Activated naive CD8-positive, alpha-beta T cell (primary cell): ENCODE measurements at regions not wholly inside any gene's neighbourhood (a gene's known extent, or its start where the extent isn't known, plus 50 kb on each side); places are given as distances from the start of the nearest gene placed in this dataset.

Experiments
- H3K27ac Mint-ChIP-seq: one replicate; pipeline ENCODE4 v1.8.0; 2021; ENCODE audit warnings: mixed read lengths
- H3K27me3 Mint-ChIP-seq: one replicate; pipeline ENCODE4 v1.8.0; 2021; ENCODE audit warnings: mixed read lengths
- H3K36me3 Mint-ChIP-seq: one replicate; pipeline ENCODE4 v1.8.0; 2021; ENCODE audit warnings: mixed read lengths
- H3K4me1 Mint-ChIP-seq: one replicate; pipeline ENCODE4 v1.8.0; 2021; ENCODE audit warnings: low read depth, mixed read lengths
- H3K4me3 Mint-ChIP-seq: one replicate; pipeline ENCODE4 v1.8.0; 2021; ENCODE audit warnings: mild to moderate bottlenecking, mixed read lengths
- H3K9me3 Mint-ChIP-seq: one replicate; pipeline ENCODE4 v1.8.0; 2021; ENCODE audit warnings: low read depth, mixed read lengths

GRCh38 chr1:57879700-57880099, 455.8 kb upstream of the DAB1 start:
- Mint-ChIP-seq H3K27me3 (no peaks in the 10 kb centered on the region), H3K4me3 (no peak overlapping the region), H3K9me3 (no peaks in the 10 kb centered on the region), H3K27ac (no peak overlapping the region), H3K36me3 (no peaks in the 10 kb centered on the region), H3K4me1 (no peaks in the 10 kb centered on the region)

GRCh38 chr1:57874418-57874877, 450.6 kb upstream of the DAB1 start:
- Mint-ChIP-seq H3K4me3 (no peak overlapping the region), H3K27me3 (no peaks in the 10 kb centered on the region), H3K9me3 (peaks cover 6% of the 10 kb centered on the region), H3K27ac (no peak overlapping the region), H3K4me1 (no peaks in the 10 kb centered on the region), H3K36me3 (no peaks in the 10 kb centered on the region)

GRCh38 chr1:57872913-57873312, 449.1 kb upstream of the DAB1 start:
- Mint-ChIP-seq H3K27me3 (no peaks in the 10 kb centered on the region), H3K4me3 (no peak overlapping the region), H3K27ac (no peak overlapping the region), H3K9me3 (peaks cover 6% of the 10 kb centered on the region), H3K36me3 (no peaks in the 10 kb centered on the region), H3K4me1 (no peaks in the 10 kb centered on the region)

- Mint-ChIP-seq H3K27ac (no peak overlapping the region), H3K4me1 (no peaks in the 10 kb centered on the region), H3K4me3 (no peak overlapping the region), H3K27me3 (no peaks in the 10 kb centered on the region), H3K9me3 (peaks cover 6% of the 10 kb centered on the region), H3K36me3 (no peaks in the 10 kb centered on the region)
Observed at GRCh38 chr1:57868908-57869307, 445.0 kb upstream of the DAB1 start.

GRCh38 chr1:57868239-57868638, 444.4 kb upstream of the DAB1 start:
- Mint-ChIP-seq H3K36me3 (no peaks in the 10 kb centered on the region), H3K27ac (no peak overlapping the region), H3K27me3 (no peaks in the 10 kb centered on the region), H3K4me3 (no peak overlapping the region), H3K9me3 (peaks cover 6% of the 10 kb centered on the region), H3K4me1 (no peaks in the 10 kb centered on the region)

GRCh38 chr1:57866998-57867397, 443.1 kb upstream of the DAB1 start:
- no peaks in the 10 kb centered on the region for H3K4me1 Mint-ChIP-seq
- no peaks in the 10 kb centered on the region for H3K27me3 Mint-ChIP-seq
- no peaks in the 10 kb centered on the region for H3K36me3 Mint-ChIP-seq
- H3K9me3 Mint-ChIP-seq = no peaks in the 10 kb centered on the region
- H3K27ac Mint-ChIP-seq = no peak overlapping the region
- H3K4me3 Mint-ChIP-seq = no peak overlapping the region

GRCh38 chr1:57860931-57861565, 437.2 kb upstream of the DAB1 start:
- Mint-ChIP-seq H3K9me3 (no peaks in the 10 kb centered on the region), H3K4me3 (no peak overlapping the region), H3K27me3 (no peaks in the 10 kb centered on the region), H3K27ac (no peak overlapping the region), H3K36me3 (no peaks in the 10 kb centered on the region), H3K4me1 (no peaks in the 10 kb centered on the region)

- H3K27ac Mint-ChIP-seq = no peak overlapping the region
- H3K9me3 Mint-ChIP-seq = no peaks in the 10 kb centered on the region
- no peaks in the 10 kb centered on the region for H3K27me3 Mint-ChIP-seq
Observed at GRCh38 chr1:57860325-57860724, 436.5 kb upstream of the DAB1 start.

GRCh38 chr1:57858740-57859139, 434.9 kb upstream of the DAB1 start:
- H3K4me1 Mint-ChIP-seq = no peaks in the 10 kb centered on the region

More at GRCh38 chr1:57860325-57860724, 436.5 kb upstream of the DAB1 start:
- Mint-ChIP-seq H3K4me3 (no peak overlapping the region), H3K4me1 (no peaks in the 10 kb centered on the region), H3K36me3 (no peaks in the 10 kb centered on the region)

GRCh38 chr1:57857809-57858208, 433.9 kb upstream of the DAB1 start:
- no peaks in the 10 kb centered on the region for H3K36me3 Mint-ChIP-seq
- no peak overlapping the region for H3K27ac Mint-ChIP-seq
- no peaks in the 10 kb centered on the region for H3K4me1 Mint-ChIP-seq
- H3K9me3 Mint-ChIP-seq = no peaks in the 10 kb centered on the region
- H3K27me3 Mint-ChIP-seq = no peaks in the 10 kb centered on the region
- no peak overlapping the region for H3K4me3 Mint-ChIP-seq

More at GRCh38 chr1:57858740-57859139, 434.9 kb upstream of the DAB1 start:
- Mint-ChIP-seq H3K9me3 (no peaks in the 10 kb centered on the region), H3K36me3 (no peaks in the 10 kb centered on the region), H3K27ac (no peak overlapping the region), H3K27me3 (no peaks in the 10 kb centered on the region), H3K4me3 (no peak overlapping the region)

- no peaks in the 10 kb centered on the region for H3K4me1 Mint-ChIP-seq
- H3K36me3 Mint-ChIP-seq = no peaks in the 10 kb centered on the region
- H3K4me3 Mint-ChIP-seq = no peak overlapping the region
- H3K9me3 Mint-ChIP-seq = no peaks in the 10 kb centered on the region
- no peak overlapping the region for H3K27ac Mint-ChIP-seq
- peaks cover 1% of the 10 kb centered on the region for H3K27me3 Mint-ChIP-seq
Observed at GRCh38 chr1:57854436-57854835, 430.6 kb upstream of the DAB1 start.

GRCh38 chr1:57850176-57850940, 426.5 kb upstream of the DAB1 start:
- Mint-ChIP-seq H3K4me3 (no peak overlapping the region), H3K4me1 (no peaks in the 10 kb centered on the region), H3K36me3 (no peaks in the 10 kb centered on the region), H3K27ac (no peak overlapping the region), H3K27me3 (peaks cover 4% of the 10 kb centered on the region), H3K9me3 (no peaks in the 10 kb centered on the region)

- no peak overlapping the region for H3K27ac Mint-ChIP-seq
- H3K27me3 Mint-ChIP-seq = peaks cover 6% of the 10 kb centered on the region
- no peaks in the 10 kb centered on the region for H3K36me3 Mint-ChIP-seq
- H3K4me1 Mint-ChIP-seq = no peaks in the 10 kb centered on the region
- H3K9me3 Mint-ChIP-seq = no peaks in the 10 kb centered on the region
- H3K4me3 Mint-ChIP-seq = no peak overlapping the region
Observed at GRCh38 chr1:57848406-57848805, 424.5 kb upstream of the DAB1 start.

GRCh38 chr1:57845041-57845440, 421.2 kb upstream of the DAB1 start:
- H3K9me3 Mint-ChIP-seq = peaks cover 14% of the 10 kb centered on the region

GRCh38 chr1:57844382-57844980, 420.6 kb upstream of the DAB1 start:
- no peaks in the 10 kb centered on the region for H3K4me1 Mint-ChIP-seq
- no peak overlapping the region for H3K4me3 Mint-ChIP-seq
- H3K27me3 Mint-ChIP-seq = peaks cover 4% of the 10 kb centered on the region
- no peaks in the 10 kb centered on the region for H3K36me3 Mint-ChIP-seq
- peaks cover 16% of the 10 kb centered on the region for H3K9me3 Mint-ChIP-seq
- no peak overlapping the region for H3K27ac Mint-ChIP-seq

More at GRCh38 chr1:57845041-57845440, 421.2 kb upstream of the DAB1 start:
- Mint-ChIP-seq H3K4me1 (no peaks in the 10 kb centered on the region), H3K36me3 (no peaks in the 10 kb centered on the region), H3K4me3 (no peak overlapping the region), H3K27ac (no peak overlapping the region), H3K27me3 (peaks cover 4% of the 10 kb centered on the region)
